Keratinocyte (primary cell): ENCODE measurements at regions not wholly inside any gene's neighbourhood (a gene's known extent, or its start where the extent isn't known, plus 50 kb on each side); places are given as distances from the start of the nearest gene placed in this dataset.
"Not testable (repeated sequence)": the region's sequence is repeated elsewhere in the genome, so short reads cannot be mapped to it uniquely, and the experiment has no call there.

ENCODE experiments used
- DNase-seq: peaks from one replicate; pipeline ENCODE4 v3.0.0-alpha.2; 2011; ENCODE audit warnings: low read depth, missing footprints, low spot score
- FAIRE-seq: peaks from 2 replicates; lab custom pipeline; 2011; peaks lifted over from hg19 to GRCh38; lab: Jason Lieb, UNC
- H2AFZ ChIP-seq: 2 replicates; pipeline ENCODE4 v1.6.0; 2012; ENCODE audit warnings: low read length, control low read depth, inconsistent platforms; ENCODE audit not compliant: control insufficient read depth
- H3K27ac ChIP-seq: 2 replicates; pipeline ENCODE4 v1.5.1; 2011; ENCODE audit warnings: low read length; ENCODE audit not compliant: control insufficient read depth, insufficient read depth
- H3K27me3 ChIP-seq: 3 replicates; pipeline ENCODE4 v1.6.0; 2011; ENCODE audit warnings: low read length; ENCODE audit not compliant: control insufficient read depth, insufficient read depth; ENCODE audit errors: extremely low read depth
- H3K36me3 ChIP-seq, 2 experiments: 2 replicates in 1 of 2; 3 replicates in 1 of 2; pipeline ENCODE4 v1.5.1; 2011; ENCODE audit warnings: low read length in 2 of 2, mild to moderate bottlenecking in 1 of 2; ENCODE audit not compliant: control insufficient read depth in 2 of 2, insufficient read depth in 2 of 2; ENCODE audit errors: extremely low read depth in 1 of 2
- H3K4me1 ChIP-seq: 3 replicates; pipeline ENCODE4 v1.5.1; 2011; ENCODE audit warnings: low read length; ENCODE audit not compliant: control insufficient read depth, insufficient read depth; ENCODE audit errors: extremely low read depth
- H3K4me2 ChIP-seq: 3 replicates; pipeline ENCODE4 v1.6.0; 2011; ENCODE audit warnings: low read depth, low read length; ENCODE audit not compliant: control insufficient read depth, insufficient read depth; ENCODE audit errors: extremely low read depth
- H3K4me3 ChIP-seq, 3 experiments: fragments of 200-600 bp in 1 of 3; sonication (generic) in 1 of 3; 2 replicates in 2 of 3; 3 replicates in 1 of 3; pipeline ENCODE4 v1.5.1; 2011 to 2016; ENCODE audit warnings: low read length in 3 of 3, mild to moderate bottlenecking in 3 of 3, control low read depth in 2 of 3, inconsistent platforms in 1 of 3, low read depth in 1 of 3, mixed read lengths in 1 of 3, mixed run types in 1 of 3, moderate library complexity in 1 of 3; ENCODE audit not compliant: control insufficient read depth in 2 of 3, insufficient read depth in 2 of 3; ENCODE audit errors: extremely low read depth in 1 of 3
- H3K79me2 ChIP-seq: 2 replicates; pipeline ENCODE4 v1.6.0; 2012; ENCODE audit warnings: low read length; ENCODE audit not compliant: control insufficient read depth, insufficient read depth
- H3K9ac ChIP-seq: 3 replicates; pipeline ENCODE4 v1.6.0; 2011; ENCODE audit warnings: low read length; ENCODE audit not compliant: control insufficient read depth, insufficient read depth; ENCODE audit errors: extremely low read depth
- H3K9me1 ChIP-seq: 3 replicates; pipeline ENCODE4 v1.6.0; 2011; ENCODE audit warnings: low read length; ENCODE audit not compliant: control insufficient read depth, insufficient read depth; ENCODE audit errors: extremely low read depth
- H3K9me3 ChIP-seq: 2 replicates; pipeline ENCODE4 v1.5.1; 2012; ENCODE audit warnings: low read depth, low read length; ENCODE audit not compliant: control insufficient read depth
- H4K20me1 ChIP-seq: 3 replicates; pipeline ENCODE4 v1.6.0; 2011; ENCODE audit warnings: low read length; ENCODE audit not compliant: control insufficient read depth, insufficient read depth; ENCODE audit errors: extremely low read depth
- EZH2 ChIP-seq: IDR thresholded peaks from one replicate; pipeline ENCODE4 v1.6.1; 2012; ENCODE audit warnings: inconsistent platforms, mild to moderate bottlenecking, low read length, moderate library complexity
- dilution Hi-C: fragments of 300-500 bp; cut with MboI; formaldehyde crosslinking; loops from one replicate; pipeline ENCODE4 v1.7.0; 2020; ENCODE audit warnings: low sequenced_read_pairs; ENCODE audit not compliant: extremely low pct_ligation_motif_present
- TF ChIP-seq, protein P1 (sequence below), 3 experiments: IDR thresholded peaks in 1 of 3; conservative IDR thresholded peaks in 1 of 3; optimal IDR thresholded peaks in 1 of 3; 2 replicates in 2 of 3; 3 replicates in 1 of 3; pipeline versions ENCODE3 to v1.5.1; 2011; ENCODE audit warnings: low read length in 3 of 3, mild to moderate bottlenecking in 3 of 3, moderate library complexity in 2 of 3, control low read depth in 1 of 3, inconsistent platforms in 1 of 3; ENCODE audit not compliant: insufficient read depth in 2 of 3; ENCODE audit errors: extremely low read depth in 1 of 3

DNA sequence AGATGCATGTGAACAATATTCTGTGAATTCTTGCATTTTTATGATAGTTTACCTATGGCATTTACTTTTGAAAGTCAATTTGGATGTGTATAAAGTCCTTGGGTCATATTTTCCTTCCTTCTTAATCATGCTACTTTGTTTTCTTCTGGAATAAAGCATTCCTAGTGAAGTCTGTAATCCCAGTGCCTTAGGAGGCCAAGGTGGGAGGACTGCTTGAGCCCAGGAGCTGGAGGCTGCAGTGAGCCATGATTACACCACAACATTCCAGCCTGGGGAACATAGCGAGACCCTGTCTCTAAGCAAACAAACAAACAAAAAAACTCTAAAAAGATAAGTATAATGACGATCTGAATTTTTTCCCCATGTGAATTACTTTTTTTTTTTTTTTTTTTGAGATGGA is 69.7 kb upstream of the SYNCRIP start:
- Histone ChIP-seq H3K9me1 (no peaks in the 10 kb centered on the region), H3K79me2 (no peaks in the 10 kb centered on the region), H3K9me3 (no peaks in the 10 kb centered on the region), H3K27me3 (no peaks in the 10 kb centered on the region), H2AFZ (no peak overlapping the region), H3K36me3 (no peaks in the 10 kb centered on the region), H3K9ac (no peak overlapping the region), H3K4me3 (no peak overlapping the region), H4K20me1 (no peaks in the 10 kb centered on the region), H3K4me1 (no peaks in the 10 kb centered on the region), H3K4me2 (no peak overlapping the region), H3K27ac (no peak overlapping the region)
- no peak for FAIRE-seq
- dilution Hi-C loops: no loop called here
- no peak for DNase-seq
- TF ChIP-seq, protein P1, sequence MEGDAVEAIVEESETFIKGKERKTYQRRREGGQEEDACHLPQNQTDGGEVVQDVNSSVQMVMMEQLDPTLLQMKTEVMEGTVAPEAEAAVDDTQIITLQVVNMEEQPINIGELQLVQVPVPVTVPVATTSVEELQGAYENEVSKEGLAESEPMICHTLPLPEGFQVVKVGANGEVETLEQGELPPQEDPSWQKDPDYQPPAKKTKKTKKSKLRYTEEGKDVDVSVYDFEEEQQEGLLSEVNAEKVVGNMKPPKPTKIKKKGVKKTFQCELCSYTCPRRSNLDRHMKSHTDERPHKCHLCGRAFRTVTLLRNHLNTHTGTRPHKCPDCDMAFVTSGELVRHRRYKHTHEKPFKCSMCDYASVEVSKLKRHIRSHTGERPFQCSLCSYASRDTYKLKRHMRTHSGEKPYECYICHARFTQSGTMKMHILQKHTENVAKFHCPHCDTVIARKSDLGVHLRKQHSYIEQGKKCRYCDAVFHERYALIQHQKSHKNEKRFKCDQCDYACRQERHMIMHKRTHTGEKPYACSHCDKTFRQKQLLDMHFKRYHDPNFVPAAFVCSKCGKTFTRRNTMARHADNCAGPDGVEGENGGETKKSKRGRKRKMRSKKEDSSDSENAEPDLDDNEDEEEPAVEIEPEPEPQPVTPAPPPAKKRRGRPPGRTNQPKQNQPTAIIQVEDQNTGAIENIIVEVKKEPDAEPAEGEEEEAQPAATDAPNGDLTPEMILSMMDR (optimal IDR thresholded peaks at IDR 0.05 in 1 of 3, IDR thresholded peaks at IDR 0.05 in 1 of 3, conservative IDR thresholded peaks at IDR 0.05 in 1 of 3; ENCODE audit: extremely low read depth in 1 of 3, insufficient read depth in 2 of 3, low read length in 3 of 3): no peak
- no peak for TF ChIP-seq EZH2

DNA sequence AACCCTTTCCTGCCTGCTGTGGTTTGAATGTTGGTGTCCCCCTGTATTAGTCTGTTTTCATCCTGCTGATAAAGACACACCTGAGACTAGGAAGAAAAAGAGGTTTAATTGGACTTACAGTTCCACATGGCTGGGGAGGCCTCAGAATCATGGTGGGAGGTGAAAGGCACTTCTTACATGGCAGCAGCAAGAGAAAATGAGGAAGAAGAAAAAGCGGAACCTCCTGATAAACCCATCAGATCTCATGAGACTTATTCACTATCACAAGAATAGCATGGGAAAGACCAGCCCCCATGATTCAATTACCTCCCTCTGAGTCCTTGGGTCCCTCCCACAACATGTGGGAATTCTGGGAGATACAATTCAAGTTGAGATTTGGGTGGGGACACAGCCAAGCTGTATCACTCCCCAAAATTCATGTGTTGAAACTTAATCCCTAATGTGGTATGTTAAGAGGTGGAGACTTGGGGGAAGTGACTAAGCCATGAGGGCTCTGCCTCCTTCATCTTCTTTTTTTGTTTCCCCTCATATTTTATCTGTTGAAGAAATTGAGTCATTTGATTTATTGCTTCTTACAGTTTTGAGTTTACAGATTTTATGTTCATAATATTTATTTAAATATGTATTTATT is 64.9 kb upstream of the SYNCRIP start:
- dilution Hi-C loops, DNase-seq, H3K4me3 ChIP-seq, H2AFZ ChIP-seq, H3K36me3 ChIP-seq, H3K79me2 ChIP-seq, H3K27ac ChIP-seq, H3K9ac ChIP-seq, H3K9me3 ChIP-seq, H3K4me2 ChIP-seq, FAIRE-seq, H3K4me1 ChIP-seq, H3K27me3 ChIP-seq, H4K20me1 ChIP-seq, H3K9me1 ChIP-seq: not testable (repeated sequence)

DNA sequence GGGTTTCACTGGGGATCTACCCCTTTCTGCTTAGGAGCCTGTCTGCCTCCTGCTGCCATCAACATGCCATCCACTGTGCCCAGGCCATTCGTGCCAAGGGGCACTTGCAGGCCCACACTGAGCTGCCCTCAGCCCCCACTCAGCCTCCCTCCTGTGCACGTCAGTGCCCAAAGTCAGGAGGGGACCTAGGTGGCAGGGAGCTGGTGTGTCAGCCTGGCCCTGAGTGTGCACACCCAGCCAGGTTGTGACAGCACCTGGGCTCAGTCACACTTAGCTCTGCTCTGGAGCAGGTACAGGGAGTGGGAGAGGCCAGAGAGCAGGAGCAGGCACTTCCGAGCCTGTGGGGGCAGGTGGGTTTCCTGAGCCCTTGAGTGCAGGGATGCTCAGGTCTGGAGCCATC is 63.6 kb upstream of the SYNCRIP start:
- H3K9me3 ChIP-seq: no peaks in the 10 kb centered on the region
- FAIRE-seq (no peak), DNase-seq (no peak)
- no peaks in the 10 kb centered on the region for H4K20me1 ChIP-seq
- no peaks in the 10 kb centered on the region for H3K36me3 ChIP-seq
- H3K4me3 ChIP-seq: no peak overlapping the region
- no peak overlapping the region for H3K4me2 ChIP-seq
- no peaks in the 10 kb centered on the region for H3K9me1 ChIP-seq
- H3K9ac ChIP-seq: no peak overlapping the region
- H3K4me1 ChIP-seq: no peaks in the 10 kb centered on the region
- no peaks in the 10 kb centered on the region for H3K79me2 ChIP-seq
- no peak overlapping the region for H3K27ac ChIP-seq
- no peak for TF ChIP-seq EZH2
- TF ChIP-seq, protein P1 (optimal IDR thresholded peaks at IDR 0.05 in 1 of 3, IDR thresholded peaks at IDR 0.05 in 1 of 3, conservative IDR thresholded peaks at IDR 0.05 in 1 of 3; ENCODE audit: extremely low read depth in 1 of 3, insufficient read depth in 2 of 3, low read length in 3 of 3): no peak
- dilution Hi-C loops: no loop called here
- no peaks in the 10 kb centered on the region for H3K27me3 ChIP-seq
- H2AFZ ChIP-seq: no peak overlapping the region
